ENCODE measurements at regions not wholly inside any gene's neighbourhood (a gene's known extent, or its start where the extent isn't known, plus 50 kb on each side); places are given as distances from the start of the nearest gene placed in this dataset.

GRCh38 chr18:27395752-27396151 lies 210.6 kb upstream of the CHST9 start:
- DNase-seq (ENCODE audit: low read depth in 4 of 4, low spot score in 1 of 4): no peak

- DNase-seq (ENCODE audit: low read depth in 4 of 4, low spot score in 1 of 4): no peak
Measured at GRCh38 chr18:27394687-27395086, 209.6 kb upstream of the CHST9 start.

- DNase-seq (ENCODE audit: low read depth in 4 of 4, low spot score in 1 of 4): no peak
Measured at GRCh38 chr18:27382567-27383216, 197.6 kb upstream of the CHST9 start.

GRCh38 chr18:27378431-27379095 lies 193.5 kb upstream of the CHST9 start:
- DNase-seq (ENCODE audit: low read depth in 4 of 4, low spot score in 1 of 4): no peak

- no peak for DNase-seq (ENCODE audit: low read depth in 4 of 4, low spot score in 1 of 4)
Measured at GRCh38 chr18:27377251-27377650, 192.1 kb upstream of the CHST9 start.

- DNase-seq (ENCODE audit: low read depth in 4 of 4, low spot score in 1 of 4): no peak
Measured at GRCh38 chr18:27372386-27372785, 187.3 kb upstream of the CHST9 start.

GRCh38 chr18:27366665-27367064 lies 181.6 kb upstream of the CHST9 start:
- DNase-seq (ENCODE audit: low read depth in 4 of 4, low spot score in 1 of 4): no peak

GRCh38 chr18:27366151-27366550 lies 181.0 kb upstream of the CHST9 start:
- DNase-seq (ENCODE audit: low read depth in 4 of 4, low spot score in 1 of 4): no peak

GRCh38 chr18:27363872-27364271 lies 178.8 kb upstream of the CHST9 start:
- no peak for DNase-seq (ENCODE audit: low read depth in 4 of 4, low spot score in 1 of 4)

- DNase-seq (ENCODE audit: low read depth in 4 of 4, low spot score in 1 of 4): no peak
Measured at GRCh38 chr18:27361477-27361876, 176.4 kb upstream of the CHST9 start.

- DNase-seq (ENCODE audit: low read depth in 4 of 4, low spot score in 1 of 4): no peak
Measured at GRCh38 chr18:27355308-27355707, 170.2 kb upstream of the CHST9 start.

GRCh38 chr18:27353273-27353672 lies 168.2 kb upstream of the CHST9 start:
- DNase-seq (ENCODE audit: low read depth in 4 of 4, low spot score in 1 of 4): no peak

GRCh38 chr18:27349284-27349882 lies 164.3 kb upstream of the CHST9 start:
- DNase-seq (ENCODE audit: low read depth in 4 of 4, low spot score in 1 of 4): no peak

- DNase-seq (ENCODE audit: low read depth in 4 of 4, low spot score in 1 of 4): no peak
Measured at GRCh38 chr18:27331606-27332005, 146.5 kb upstream of the CHST9 start.

GRCh38 chr18:27314996-27315395 lies 129.9 kb upstream of the CHST9 start:
- no peak for DNase-seq (ENCODE audit: low read depth in 4 of 4, low spot score in 1 of 4)

- no peak for DNase-seq (ENCODE audit: low read depth in 4 of 4, low spot score in 1 of 4)
Measured at GRCh38 chr18:27313678-27314077, 128.6 kb upstream of the CHST9 start.

- DNase-seq (ENCODE audit: low read depth in 4 of 4, low spot score in 1 of 4): no peak
Measured at GRCh38 chr18:27312853-27313252, 127.7 kb upstream of the CHST9 start.

- no peak for DNase-seq (ENCODE audit: low read depth in 4 of 4, low spot score in 1 of 4)
Measured at GRCh38 chr18:27312153-27312552, 127.0 kb upstream of the CHST9 start.

- DNase-seq (ENCODE audit: low read depth in 4 of 4, low spot score in 1 of 4): no peak
Measured at GRCh38 chr18:27311114-27311513, 126.0 kb upstream of the CHST9 start.

- no peak for DNase-seq (ENCODE audit: low read depth in 4 of 4, low spot score in 1 of 4)
Measured at GRCh38 chr18:27301615-27302378, 116.7 kb upstream of the CHST9 start.

GRCh38 chr18:27298214-27298804 lies 113.2 kb upstream of the CHST9 start:
- no peak for DNase-seq (ENCODE audit: low read depth in 4 of 4, low spot score in 1 of 4)

Measured in stimulated activated CD4-positive, alpha-beta T cell treated with anti-CD3 and anti-CD28 coated beads, Interleukin-1b, Interleukin-23, amount 100 ng/mL, for 24 hours (primary cell).